Endothelial cell of umbilical vein (primary cell): ENCODE measurements at regions not wholly inside any gene's neighbourhood (a gene's known extent, or its start where the extent isn't known, plus 50 kb on each side); places are given as distances from the start of the nearest gene placed in this dataset.

Experiments
- BruUV-seq: library from RNA; stranded (reverse); fragments of 400-500 nt; replicated peaks from 2 replicates; lab custom pipeline; 2021; lab: Mats Ljungman, UMichigan
- CTCF ChIA-PET: fragments of 300-600, 350-600 bp; sonication (Branson Sonifier 250); formaldehyde crosslinking; loops from one replicate; lab custom pipeline; 2021; ENCODE audit warnings: antibody characterized with exemption, inconsistent platforms; lab: Charles Lee
- POLR2A ChIA-PET: fragments of 300-600, 350-600 bp; sonication (Branson Sonifier 250); formaldehyde crosslinking; loops from one replicate; lab custom pipeline; 2021; ENCODE audit warnings: antibody characterized with exemption, inconsistent platforms; lab: Charles Lee
- DNase-seq: peaks from one replicate; pipeline ENCODE4 v3.0.0-alpha.2; 2011; ENCODE audit warnings: low read depth, low spot score
- FAIRE-seq: peaks from 2 replicates; lab custom pipeline; 2011; peaks lifted over from hg19 to GRCh38; lab: Jason Lieb, UNC
- H2AFZ ChIP-seq: 2 replicates; pipeline ENCODE4 v1.6.0; 2012; ENCODE audit warnings: low read depth, low read length, control low read depth, inconsistent platforms
- H3K27ac ChIP-seq: 2 replicates; pipeline ENCODE4 v1.5.1; 2011; ENCODE audit warnings: low read depth, mild to moderate bottlenecking, control low read depth, low read length, moderate library complexity; ENCODE audit not compliant: insufficient read depth
- H3K27me3 ChIP-seq, 2 experiments: 2 replicates each; pipeline versions ENCODE4 v1.6.0 to v1.6.1; 2011; ENCODE audit warnings: low read length in 2 of 2, mixed read lengths in 1 of 2; ENCODE audit not compliant: control insufficient read depth in 2 of 2, insufficient read depth in 2 of 2
- H3K36me3 ChIP-seq, 2 experiments: 2 replicates in 1 of 2; 3 replicates in 1 of 2; pipeline ENCODE4 v1.5.1; 2011; ENCODE audit warnings: low read length in 2 of 2, mild to moderate bottlenecking in 1 of 2, moderate library complexity in 1 of 2; ENCODE audit not compliant: control insufficient read depth in 2 of 2, insufficient read depth in 2 of 2; ENCODE audit errors: extremely low read depth in 1 of 2
- H3K4me1 ChIP-seq: 3 replicates; pipeline ENCODE4 v1.5.1; 2011; ENCODE audit warnings: mild to moderate bottlenecking, low read length; ENCODE audit not compliant: control insufficient read depth, insufficient read depth; ENCODE audit errors: extremely low read depth
- H3K4me2 ChIP-seq: 2 replicates; pipeline ENCODE4 v1.6.1; 2011; ENCODE audit warnings: low read length, control low read depth, mixed read lengths; ENCODE audit not compliant: insufficient read depth
- H3K4me3 ChIP-seq, 3 experiments: fragments of 200-600 bp in 1 of 3; sonication (generic), shearing (Covaris generic) in 1 of 3; replicated peaks in 1 of 3; 2 replicates each; pipeline ENCODE4 v1.5.1; 2011 to 2016; ENCODE audit warnings: control low read depth in 3 of 3, low read length in 3 of 3, mild to moderate bottlenecking in 2 of 3, inconsistent platforms in 1 of 3, low read depth in 1 of 3, moderate library complexity in 1 of 3; ENCODE audit not compliant: insufficient read depth in 1 of 3
- H3K79me2 ChIP-seq: 2 replicates; pipeline ENCODE4 v1.6.0; 2012; ENCODE audit warnings: low read length, inconsistent platforms; ENCODE audit not compliant: control insufficient read depth, insufficient read depth
- H3K9ac ChIP-seq: replicated peaks from 2 replicates; pipeline ENCODE3; 2011; ENCODE audit warnings: low read length, control low read depth; ENCODE audit not compliant: insufficient read depth; ENCODE audit errors: extremely low read depth
- H3K9me1 ChIP-seq: replicated peaks from 3 replicates; pipeline ENCODE4 v1.6.0; 2011; ENCODE audit warnings: mild to moderate bottlenecking, low read length; ENCODE audit not compliant: control insufficient read depth, insufficient read depth; ENCODE audit errors: extremely low read depth
- H3K9me3 ChIP-seq: replicated peaks from 2 replicates; pipeline ENCODE4 v1.5.1; 2012; ENCODE audit warnings: low read length, inconsistent platforms; ENCODE audit not compliant: control insufficient read depth, insufficient read depth
- H4K20me1 ChIP-seq: replicated peaks from 2 replicates; pipeline ENCODE3; 2011; ENCODE audit warnings: mild to moderate bottlenecking, low read length; ENCODE audit not compliant: control insufficient read depth, insufficient read depth; ENCODE audit errors: extremely low read depth
- CTCF ChIP-seq, 2 donors: IDR thresholded peaks; 1 replicate in 1 of 2; 2 replicates in 1 of 2; pipeline ENCODE4 v1.5.1; 2011; ENCODE audit warnings: low read length in 2 of 2, mild to moderate bottlenecking in 2 of 2, moderate library complexity in 2 of 2, control low read depth in 1 of 2, inconsistent platforms in 1 of 2, low read depth in 1 of 2; ENCODE audit not compliant: insufficient read depth in 1 of 2; ENCODE audit errors: extremely low read depth in 1 of 2
- EZH2 ChIP-seq: IDR thresholded peaks from 2 replicates; pipeline ENCODE4 v1.6.1; 2012; ENCODE audit warnings: borderline replicate concordance, low read depth, mild to moderate bottlenecking, moderate library complexity, low read length, inconsistent platforms; ENCODE audit not compliant: severe bottlenecking
- FOS ChIP-seq: IDR thresholded peaks from 2 replicates; pipeline ENCODE4 v1.6.1; 2011; ENCODE audit warnings: mild to moderate bottlenecking, low read length, moderate library complexity, borderline replicate concordance; ENCODE audit not compliant: insufficient read depth
- GATA2 ChIP-seq: IDR thresholded peaks from 2 replicates; pipeline ENCODE4 v1.7.0; 2011; ENCODE audit warnings: low read depth, mild to moderate bottlenecking, moderate library complexity, mixed read lengths, low read length; ENCODE audit not compliant: insufficient read length, insufficient read depth
- JUN ChIP-seq: IDR thresholded peaks from 2 replicates; pipeline ENCODE4 v1.6.1; 2011; ENCODE audit warnings: borderline replicate concordance, low read depth; ENCODE audit not compliant: insufficient read length, insufficient read depth
- MAX ChIP-seq: IDR thresholded peaks from 2 replicates; pipeline ENCODE4 v1.6.1; 2011; ENCODE audit not compliant: insufficient read depth, insufficient read length
- MYC ChIP-seq: IDR thresholded peaks from one replicate; pipeline ENCODE4 v1.6.1; 2011; ENCODE audit warnings: mild to moderate bottlenecking, low read depth, low read length
- POLR2A ChIP-seq: IDR thresholded peaks from 2 replicates; pipeline ENCODE4 v1.6.1; 2012; ENCODE audit warnings: low read depth, mild to moderate bottlenecking, control low read depth, low read length
- POLR2AphosphoS5 ChIP-seq: IDR thresholded peaks from 2 replicates; pipeline ENCODE4 v1.6.1; 2012; ENCODE audit warnings: low read depth, mild to moderate bottlenecking, control low read depth, low read length, moderate library complexity; ENCODE audit not compliant: insufficient read depth
- dilution Hi-C: fragments of 300-500 bp; cut with MboI; formaldehyde crosslinking; loops from one replicate; pipeline ENCODE4 v1.15.0; 2019; ENCODE audit warnings: low sequenced_read_pairs; ENCODE audit not compliant: extremely low pct_ligation_motif_present
- intact Hi-C: fragments of 100-400 bp; cut with micrococcal nuclease; formaldehyde crosslinking; loops from one replicate; pipeline ENCODE4 v1.10.0; 2022

GRCh38 chr10:1923998-1924397, 186.7 kb upstream of the ADARB2 start:
- Histone ChIP-seq H3K9me3 (peaks cover 2% of the 10 kb centered on the region), H3K4me1 (no peaks in the 10 kb centered on the region), H3K27me3 (no peaks in the 10 kb centered on the region), H3K9ac (no peak overlapping the region), H4K20me1 (no peaks in the 10 kb centered on the region), H3K79me2 (no peaks in the 10 kb centered on the region), H2AFZ (no peak overlapping the region), H3K36me3 (no peaks in the 10 kb centered on the region), H3K4me3 (no peak overlapping the region), H3K27ac (no peak overlapping the region), H3K9me1 (no peaks in the 10 kb centered on the region), H3K4me2 (no peak overlapping the region)
- CTCF ChIA-PET: no interaction called here
- dilution Hi-C loops (no loop called here), intact Hi-C loops (no loop called here)
- POLR2A ChIA-PET: no interaction called here
- DNase-seq: no peak
- BruUV-seq: no TSS peak
- TF ChIP-seq EZH2 (no peak), POLR2A (no peak), GATA2 (no peak), MYC (no peak), POLR2AphosphoS5 (no peak), CTCF (IDR thresholded peaks at IDR 0.05; ENCODE audit: extremely low read depth in 1 of 2, insufficient read depth in 1 of 2, low read depth in 1 of 2, low read length in 2 of 2) (no peak), FOS (no peak), JUN (no peak), MAX (no peak)
- no peak for FAIRE-seq
